Activated CD4-positive, alpha-beta T cell treated with anti-CD3 and anti-CD28 coated beads, Interleukin-2, Interleukin-4, amounts not matched to agents 100 ng/mL and 50 ng/mL, durations not matched to agents 16 hours and 8 hours (primary cell): ENCODE measurements at regions not wholly inside any gene's neighbourhood (a gene's known extent, or its start where the extent isn't known, plus 50 kb on each side); places are given as distances from the start of the nearest gene placed in this dataset.
A peak's percentile ranks its signal among the peaks of the same experiment; 100 is the strongest.
"Not testable (repeated sequence)": the region's sequence is repeated elsewhere in the genome, so short reads cannot be mapped to it uniquely, and the experiment has no call there.

Source experiments
- DNase-seq: peaks from one replicate; pipeline ENCODE4 v3.0.0-alpha.2; 2020; ENCODE audit warnings: low spot score

- DNase-seq: no peak
Observed at GRCh38 chr14:44785096-44785495, 176.7 kb downstream of the KLHL28 start.

GRCh38 chr14:44783901-44784300 lies 177.8 kb downstream of the KLHL28 start:
- DNase-seq: no peak

DNA sequence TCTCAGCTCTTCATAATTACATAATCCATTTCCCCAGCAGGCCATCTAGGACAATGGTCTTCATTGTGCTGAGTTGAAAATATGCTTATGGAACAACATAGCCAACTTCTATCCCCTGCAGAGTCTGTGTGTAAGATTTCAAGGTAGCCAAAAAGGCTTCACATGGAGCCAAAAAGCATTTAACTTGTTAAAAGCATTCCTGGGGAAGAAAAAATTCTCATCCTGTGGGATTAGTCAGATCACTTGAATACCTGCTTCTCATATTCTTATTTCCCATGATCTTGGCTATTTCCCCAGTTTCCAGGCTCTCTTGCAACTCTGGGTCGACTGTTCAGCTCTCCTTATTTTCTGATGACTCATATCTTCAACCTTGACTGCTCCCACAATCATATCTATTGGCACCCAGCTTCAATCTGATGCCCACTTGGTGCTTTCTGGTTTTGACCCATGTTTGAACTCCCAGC lies 178.9 kb downstream of the KLHL28 start:
- DNase-seq: no peak

DNA sequence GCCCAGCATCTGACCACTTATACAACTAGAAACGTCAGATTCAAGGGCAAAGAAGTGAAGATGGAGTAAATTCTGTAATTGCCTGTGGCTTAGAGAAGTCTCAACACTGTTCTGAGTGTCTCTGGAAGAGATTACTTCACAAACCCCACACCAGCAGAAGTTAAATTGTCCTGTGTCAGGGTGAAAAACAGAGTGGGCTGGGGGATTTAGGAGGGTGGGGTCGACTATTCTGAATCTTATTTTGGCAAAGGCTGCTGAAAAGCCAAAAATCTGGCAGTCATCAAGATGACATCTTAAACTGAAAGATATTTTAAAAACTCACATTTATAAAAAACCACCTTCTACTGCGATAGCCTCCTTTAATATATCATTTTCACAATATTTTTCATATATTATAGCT lies 180.8 kb downstream of the KLHL28 start:
- no peak for DNase-seq

GRCh38 chr14:44778604-44779003 lies 183.1 kb downstream of the KLHL28 start:
- no peak for DNase-seq

DNA sequence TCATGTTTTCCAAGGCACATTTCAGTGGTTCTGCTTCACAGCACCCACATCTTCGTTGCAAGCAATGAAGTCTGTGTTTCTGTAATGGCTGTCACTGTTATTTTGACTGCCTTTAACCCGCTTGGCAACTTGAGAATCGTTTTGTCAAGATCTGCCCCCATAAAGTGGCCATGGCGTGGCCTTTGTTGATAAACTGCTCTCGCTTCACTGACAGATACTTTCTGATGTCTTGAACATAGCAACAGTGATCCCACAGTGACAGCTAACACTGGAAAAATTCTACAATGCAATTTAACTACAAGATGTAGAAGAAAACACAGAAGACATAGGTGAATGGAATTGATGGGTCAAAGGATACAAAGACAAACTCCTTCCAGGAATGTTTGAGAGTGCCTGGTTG lies 184.2 kb downstream of the KLHL28 start:
- DNase-seq: no peak

- DNase-seq: no peak
Observed at GRCh38 chr14:44775248-44775647, 186.5 kb downstream of the KLHL28 start.

- DNase-seq: no peak
Observed at GRCh38 chr14:44774396-44774795, 187.4 kb downstream of the KLHL28 start.

- no peak for DNase-seq
Observed at GRCh38 chr14:44771496-44771895, 190.3 kb downstream of the KLHL28 start.

DNA sequence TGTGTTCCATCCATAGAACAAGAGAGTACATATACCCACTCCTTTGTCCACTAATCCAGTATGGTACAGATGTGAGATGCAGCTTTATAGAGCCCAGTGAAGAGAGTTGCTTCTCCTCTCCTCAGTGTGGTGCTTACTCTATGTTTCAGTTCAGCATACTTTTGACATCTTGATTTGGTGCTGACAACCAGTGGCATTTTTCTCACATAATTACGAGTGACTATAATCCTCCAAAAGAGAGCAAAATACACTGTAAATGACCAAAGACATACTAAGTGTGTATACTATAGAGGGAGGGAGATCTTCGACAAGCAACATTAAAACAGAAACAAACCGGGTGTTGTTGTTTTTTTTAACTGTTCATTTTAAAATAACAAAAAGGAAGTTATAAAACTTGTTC lies 191.5 kb downstream of the KLHL28 start:
- no peak for DNase-seq

DNA sequence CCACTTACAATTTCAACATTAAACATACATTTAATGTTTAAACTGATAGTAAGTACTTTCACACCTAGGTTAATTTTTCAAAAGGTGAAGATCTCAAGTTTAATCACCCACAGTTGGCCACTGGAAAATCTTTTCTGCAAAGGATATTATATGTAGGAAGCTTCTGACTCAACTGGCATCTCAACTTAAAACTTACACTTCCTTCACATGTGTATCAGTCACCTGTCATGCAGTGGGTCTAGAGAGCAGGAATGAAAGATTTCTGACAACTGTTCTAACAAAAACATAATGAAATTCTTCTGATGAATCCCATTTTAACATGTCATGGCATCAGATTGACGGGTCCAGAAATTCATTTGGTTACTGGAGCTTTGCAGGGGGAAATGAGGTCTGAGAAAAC lies 192.8 kb downstream of the KLHL28 start:
- DNase-seq: peak; percentile 14

GRCh38 chr14:44767646-44768173 lies 194.0 kb downstream of the KLHL28 start:
- DNase-seq: no peak

DNA sequence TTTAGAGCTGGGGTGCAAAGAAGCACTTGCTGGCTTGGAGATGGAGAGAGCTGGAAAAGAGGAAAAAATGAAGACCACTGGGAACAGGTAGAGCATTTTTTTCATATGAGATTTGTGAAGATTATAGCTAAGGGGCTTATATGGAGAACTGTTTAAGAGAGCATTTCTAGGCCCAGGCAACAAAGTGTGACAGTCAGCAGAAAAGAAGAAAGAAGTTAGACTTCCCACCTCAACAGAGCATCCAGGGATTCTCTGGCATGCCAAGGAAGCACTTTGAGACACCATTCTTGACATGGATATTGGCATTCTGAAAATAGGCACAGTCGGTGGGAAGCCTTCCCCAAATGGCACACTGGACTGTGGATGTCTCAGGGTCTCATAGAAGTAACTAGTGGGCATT lies 195.5 kb downstream of the KLHL28 start:
- DNase-seq: no peak

- no peak for DNase-seq
Observed at GRCh38 chr14:44763356-44763755, 198.4 kb downstream of the KLHL28 start.

DNA sequence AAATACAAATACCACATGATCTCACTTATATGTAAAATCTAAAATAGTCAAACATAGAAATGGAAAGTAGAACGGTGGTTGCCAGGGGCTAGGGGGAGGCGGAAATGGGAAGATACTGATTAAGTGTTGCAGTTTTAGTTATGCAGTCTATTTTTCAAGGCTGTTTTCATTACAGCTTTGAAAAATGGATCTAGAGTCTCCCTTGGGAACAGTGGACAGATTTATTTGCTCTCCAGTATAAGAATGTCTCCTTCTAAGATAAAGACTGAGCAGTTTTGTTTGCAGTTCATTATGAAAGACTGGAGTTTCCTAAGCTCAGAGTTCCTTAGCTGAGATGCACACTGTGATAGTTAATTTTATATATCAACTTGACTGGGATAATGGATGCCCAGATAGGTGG lies 202.5 kb downstream of the KLHL28 start:
- no peak for DNase-seq

DNA sequence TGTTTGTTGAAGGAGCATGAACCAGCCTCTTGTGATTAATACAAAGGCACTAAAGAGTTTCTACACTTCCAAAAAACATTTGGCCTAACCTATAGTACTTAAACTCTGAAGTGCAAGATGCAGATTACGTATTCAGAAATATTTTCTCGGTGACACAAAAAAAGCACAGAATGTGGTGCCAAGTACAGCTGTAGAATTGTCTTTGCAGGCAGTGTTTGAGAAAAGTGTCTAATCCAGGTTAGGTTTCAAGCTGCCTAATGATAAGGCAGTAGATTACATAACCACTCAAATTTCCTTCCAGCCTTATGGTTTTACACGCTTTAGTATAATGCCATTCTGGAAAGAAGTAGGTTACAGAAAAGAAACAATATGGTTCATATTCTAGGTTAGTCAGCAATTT lies 205.2 kb downstream of the KLHL28 start:
- no peak for DNase-seq

GRCh38 chr14:44745371-44745770 lies 216.4 kb downstream of the KLHL28 start:
- no peak for DNase-seq

GRCh38 chr14:44742202-44742601 lies 219.5 kb downstream of the KLHL28 start:
- DNase-seq: no peak

DNA sequence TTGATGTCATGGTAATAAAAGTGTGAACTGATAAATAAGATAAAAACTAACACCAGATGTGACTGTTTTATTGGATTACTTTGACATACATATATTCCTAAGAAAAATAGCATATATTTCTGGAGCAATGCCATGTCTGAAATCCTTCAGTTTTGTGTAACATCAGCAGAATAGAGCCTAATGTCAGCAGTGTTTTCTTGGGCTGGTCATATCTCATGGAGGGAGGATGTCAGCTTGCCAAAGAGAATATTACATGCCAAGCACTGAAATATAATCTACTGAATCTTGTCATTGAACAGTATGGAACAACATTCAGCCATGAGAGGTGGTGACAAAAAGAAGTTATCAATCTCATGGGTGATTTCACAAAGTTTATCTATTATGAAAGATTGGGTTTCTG lies 220.3 kb downstream of the KLHL28 start:
- no peak for DNase-seq

- no peak for DNase-seq
Observed at GRCh38 chr14:44736326-44736725, 225.4 kb downstream of the KLHL28 start.

- DNase-seq: no peak
Observed at GRCh38 chr14:44732144-44732543, 225.1 kb upstream of the FSCB start.

GRCh38 chr14:44730860-44731259 lies 223.8 kb upstream of the FSCB start:
- DNase-seq: no peak

GRCh38 chr14:44721395-44721794 lies 214.3 kb upstream of the FSCB start:
- not testable (repeated sequence) for DNase-seq

DNA sequence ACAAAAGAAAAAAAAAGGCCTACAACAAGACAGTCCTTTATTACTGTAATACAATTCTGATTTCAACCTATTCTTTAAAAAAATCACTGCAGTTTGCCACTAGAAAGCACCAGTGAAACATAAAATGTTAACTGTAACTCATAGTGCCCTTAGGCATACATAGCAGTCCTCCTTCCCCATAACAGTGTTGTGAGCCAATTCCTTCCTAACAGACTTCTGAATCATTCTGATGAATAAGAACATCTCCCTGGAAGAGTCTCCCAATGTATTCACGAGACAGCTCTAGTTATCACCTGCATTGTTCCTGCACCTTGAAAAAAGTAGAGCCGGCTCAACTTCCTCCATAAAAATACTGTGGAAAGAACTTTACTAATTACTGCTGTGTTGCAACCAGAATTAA lies 213.6 kb upstream of the FSCB start:
- no peak for DNase-seq
